Spleen (tissue), 11 donors: ENCODE measurements at regions not wholly inside any gene's neighbourhood (a gene's known extent, or its start where the extent isn't known, plus 50 kb on each side); places are given as distances from the start of the nearest gene placed in this dataset.

Source experiments
- DNase-seq: peaks from one replicate; pipeline ENCODE4 v3.0.0-alpha.2; 2020
- H3K27ac ChIP-seq, 8 donors: fragments of 200-600 bp; sonication (generic) in 7 of 8; 1 replicate in 4 of 8; 2 replicates in 4 of 8; pipeline versions ENCODE4 v1.5.0 to v1.8.0; 2016 to 2021; ENCODE audit warnings: inconsistent platforms in 4 of 8, mild to moderate bottlenecking in 4 of 8, moderate library complexity in 1 of 8
- H3K27me3 ChIP-seq, 7 donors: fragments of 200-600 bp; sonication (generic) in 6 of 7; replicated peaks in 1 of 7; 1 replicate in 4 of 7; 2 replicates in 3 of 7; pipeline versions ENCODE4 v1.5.0 to v1.8.0; 2016 to 2021; ENCODE audit warnings: inconsistent platforms in 3 of 7, mild to moderate bottlenecking in 1 of 7
- H3K36me3 ChIP-seq, 6 donors: fragments of 200-600 bp; sonication (generic) in 5 of 6; 1 replicate in 4 of 6; 2 replicates in 2 of 6; pipeline versions ENCODE4 v1.5.0 to v1.8.0; 2016 to 2021; ENCODE audit warnings: inconsistent platforms in 2 of 6
- H3K4me1 ChIP-seq, 6 donors: fragments of 200-600 bp; sonication (generic) in 5 of 6; 1 replicate in 3 of 6; 2 replicates in 3 of 6; pipeline versions ENCODE4 v1.5.0 to v1.8.0; 2016 to 2021; ENCODE audit warnings: inconsistent platforms in 3 of 6
- H3K4me3 ChIP-seq, 8 donors: fragments of 200-600 bp; sonication (generic) in 7 of 8; 1 replicate in 4 of 8; 2 replicates in 4 of 8; pipeline versions ENCODE4 v1.5.0 to v1.8.0; 2016 to 2021; ENCODE audit warnings: inconsistent platforms in 4 of 8, mild to moderate bottlenecking in 4 of 8, moderate library complexity in 2 of 8
- H3K9me3 ChIP-seq, 8 donors: fragments of 200-600 bp; sonication (generic) in 7 of 8; 1 replicate in 4 of 8; 2 replicates in 4 of 8; pipeline versions ENCODE4 v1.5.0 to v1.8.0; 2016 to 2021; ENCODE audit warnings: inconsistent platforms in 4 of 8
- CTCF ChIP-seq, 11 experiments: fragments of 200-600 bp in 7 of 11; fragments of 450-650 bp in 4 of 11; sonication (generic) in 4 of 11; IDR thresholded peaks in 8 of 11; conservative IDR thresholded peaks in 3 of 11; 1 replicate in 7 of 11; 2 replicates in 4 of 11; pipeline versions ENCODE4 v1.4.0 to v1.8.0; 2016 to 2021; ENCODE audit warnings: antibody characterized with exemption in 11 of 11, inconsistent platforms in 4 of 11, mild to moderate bottlenecking in 1 of 11
- POLR2A ChIP-seq, 3 donors: fragments of 450-650 bp; IDR thresholded peaks; one replicate each; pipeline ENCODE4 v1.5.1; 2017; ENCODE audit warnings: antibody characterized with exemption in 3 of 3, mild to moderate bottlenecking in 1 of 3
- POLR2AphosphoS5 ChIP-seq, 3 donors: sonication (generic); formaldehyde crosslinking; IDR thresholded peaks; one replicate each; pipeline ENCODE4 v1.5.1; 2017; ENCODE audit warnings: antibody characterized with exemption in 3 of 3
- WGBS, 5 donors: extraction: QIAGEN DNeasy Blood & Tissue Kit in 3 of 5; methylation state at CpG; one replicate each; pipeline versions ENCODE4 v1.1.5 to v1.1.7; 2013 to 2018; 5-methylcytosine and 5-hydroxymethylcytosine counted together
- intact Hi-C: fragments of 100-400 bp; cut with DNase I; formaldehyde crosslinking; loops from one replicate; pipeline ENCODE4 v1.15.0; 2023; ENCODE audit warnings: low total_unique reads
- donor health status: healthy with polysubstance abuse.
- donor health status: DM: no; HTN: no; CAD: no; lungs with moderate emphysema.
- donor health status: DM: no; HTN: no; CAD: no.
- donor health status: Bipolar disorder and iron deficiency.
- donor health status: healthy.
- donor health status: DM: no; HTN: no; CAD: no.
- donor health status: DM: yes; HTN: yes; CAD: no.

GRCh38 chrX:4243759-4244158 lies 530.3 kb upstream of the PRKX start:
- no peak overlapping the region for H3K27ac ChIP-seq
- no peaks in the 10 kb centered on the region for H3K36me3 ChIP-seq
- WGBS, 5 donors: 23 to 93% (median 35%) methylated on average over 2 of the region's 2 CpGs
- DNase-seq: no peak
- no peak overlapping the region for H3K4me3 ChIP-seq
- H3K9me3 ChIP-seq: peaks cover 4 to 38% (median 27%) of the 10 kb centered on the region in 8 donors
- intact Hi-C loops: no loop called here
- H3K27me3 ChIP-seq: no peaks in the 10 kb centered on the region
- peaks cover 0 to 5% (median 0%) of the 10 kb centered on the region in 6 donors for H3K4me1 ChIP-seq
- TF ChIP-seq CTCF (IDR thresholded peaks at IDR 0.05 in 8 of 11, conservative IDR thresholded peaks at IDR 0.05 in 3 of 11) (no peak), POLR2A (IDR thresholded peaks at IDR 0.05) (no peak), POLR2AphosphoS5 (IDR thresholded peaks at IDR 0.05) (no peak)

GRCh38 chrX:4240541-4241194 lies 527.2 kb upstream of the PRKX start:
- WGBS, 5 donors: 24 to 36% (median 33%) methylated on average over 6 of the region's 6 CpGs
- peaks cover 4 to 47% (median 27%) of the 10 kb centered on the region in 8 donors for H3K9me3 ChIP-seq
- TF ChIP-seq POLR2A (IDR thresholded peaks at IDR 0.05) (no peak), CTCF (IDR thresholded peaks at IDR 0.05 in 8 of 11, conservative IDR thresholded peaks at IDR 0.05 in 3 of 11) (no peak), POLR2AphosphoS5 (IDR thresholded peaks at IDR 0.05) (no peak)
- H3K36me3 ChIP-seq: no peaks in the 10 kb centered on the region
- peaks cover 0 to 5% (median 0%) of the 10 kb centered on the region in 6 donors for H3K4me1 ChIP-seq
- peak overlapping the region in 1 of 8 donors; percentile 10 for H3K4me3 ChIP-seq
- no peaks in the 10 kb centered on the region for H3K27me3 ChIP-seq
- DNase-seq: no peak
- H3K27ac ChIP-seq: peak overlapping the region in 3 of 8 donors; percentile 7 to 72 (median 22)
- intact Hi-C loops: no loop called here

- no peak for TF ChIP-seq POLR2AphosphoS5 (IDR thresholded peaks at IDR 0.05)
- 25 to 42% (median 34%) methylated on average over 5 of the region's 5 CpGs for WGBS, 5 donors
- H3K4me1 ChIP-seq: peaks cover 0 to 5% (median 0%) of the 10 kb centered on the region in 6 donors
- intact Hi-C loops: no loop called here
- H3K27ac ChIP-seq: peak overlapping the region in 3 of 8 donors; percentile 7 to 72 (median 20)
- DNase-seq: no peak
- H3K9me3 ChIP-seq: peaks cover 4 to 43% (median 27%) of the 10 kb centered on the region in 8 donors
- no peak overlapping the region for H3K4me3 ChIP-seq
- H3K36me3 ChIP-seq: no peaks in the 10 kb centered on the region
- no peaks in the 10 kb centered on the region for H3K27me3 ChIP-seq
Measured at GRCh38 chrX:4239650-4240540, 526.4 kb upstream of the PRKX start.

- 80 to 92% (median 85%) methylated on average over 3 of the region's 3 CpGs for WGBS, 5 donors
Measured at GRCh38 chrX:4238916-4239315, 525.5 kb upstream of the PRKX start.

More at GRCh38 chrX:4238916-4239315, 525.5 kb upstream of the PRKX start:
- intact Hi-C loops: no loop called here
- Histone ChIP-seq H3K27ac (no peak overlapping the region), H3K4me3 (no peak overlapping the region), H3K4me1 (peaks cover 0 to 5% (median 0%) of the 10 kb centered on the region in 6 donors), H3K36me3 (no peaks in the 10 kb centered on the region), H3K27me3 (no peaks in the 10 kb centered on the region), H3K9me3 (peaks cover 4 to 42% (median 27%) of the 10 kb centered on the region in 8 donors)
- DNase-seq: no peak
- no peak for TF ChIP-seq POLR2AphosphoS5 (IDR thresholded peaks at IDR 0.05)
- no peak for TF ChIP-seq CTCF (IDR thresholded peaks at IDR 0.05 in 8 of 11, conservative IDR thresholded peaks at IDR 0.05 in 3 of 11)
- no peak for TF ChIP-seq POLR2A (IDR thresholded peaks at IDR 0.05)
